GM19438 (cell line): ENCODE measurements at regions not wholly inside any gene's neighbourhood (a gene's known extent, or its start where the extent isn't known, plus 50 kb on each side); places are given as distances from the start of the nearest gene placed in this dataset.

ENCODE experiments used
- ATAC-seq: cut with Tn5 transposase; IDR thresholded peaks from one replicate; pipeline ENCODE4 v1.9.1; 2021; ENCODE audit warnings: low read depth; ENCODE audit not compliant: unreplicated experiment

- ATAC-seq = no peak
Observed at GRCh38 chr3:25372167-25372566, 55.9 kb upstream of the RARB start.

GRCh38 chr3:25376340-25376739 is 51.7 kb upstream of the RARB start:
- no peak for ATAC-seq

GRCh38 chr3:25377042-25377441 is 51.0 kb upstream of the RARB start:
- no peak for ATAC-seq
